Panc1 (cell line): ENCODE measurements at regions not wholly inside any gene's neighbourhood (a gene's known extent, or its start where the extent isn't known, plus 50 kb on each side); places are given as distances from the start of the nearest gene placed in this dataset.

Experiments
- ATAC-seq: fragments of 200-7000 bp; cut with Tn5 transposase; 2 replicates; pipeline ENCODE4 v1.9.1; 2020; ENCODE audit warnings: mild to moderate bottlenecking, moderate library complexity
- BruUV-seq: library from RNA; stranded (reverse); fragments of 400-500 nt; replicated peaks from 2 replicates; lab custom pipeline; 2021; lab: Mats Ljungman, UMichigan
- CTCF ChIA-PET: fragments of 300-600 bp; sonication (Branson Sonifier 250); formaldehyde crosslinking; loops from one replicate; lab custom pipeline; 2022; ENCODE audit warnings: antibody characterized with exemption; lab: Charles Lee
- POLR2A ChIA-PET: fragments of 300-600 bp; sonication (Branson Sonifier 250); formaldehyde crosslinking; loops from one replicate; lab custom pipeline; 2022; ENCODE audit warnings: antibody characterized with exemption; lab: Charles Lee
- DNase-seq: peaks from one replicate; pipeline ENCODE4 v3.0.0-alpha.2; 2010; ENCODE audit warnings: low read depth, low spot score
- H3K27ac ChIP-seq: 2 replicates; pipeline ENCODE4 v1.5.1; 2011; ENCODE audit warnings: mild to moderate bottlenecking, low read length, inconsistent platforms
- H3K27me3 ChIP-seq: fragments of 200-500 bp; sonication (Bioruptor generic); 2 replicates; pipeline ENCODE4 v1.6.0; 2014; ENCODE audit warnings: low read length, inconsistent platforms; ENCODE audit not compliant: control insufficient read depth, insufficient read depth
- H3K36me3 ChIP-seq: fragments of 200-500 bp; sonication (Bioruptor generic); 2 replicates; pipeline ENCODE4 v1.5.1; 2014; ENCODE audit warnings: inconsistent platforms, mild to moderate bottlenecking, low read length, moderate library complexity; ENCODE audit not compliant: control insufficient read depth, insufficient read depth
- H3K4me1 ChIP-seq: 2 replicates; pipeline ENCODE4 v1.5.1; 2011; ENCODE audit warnings: inconsistent platforms, mild to moderate bottlenecking, low read length, moderate library complexity; ENCODE audit not compliant: control insufficient read depth, insufficient read depth
- H3K4me3 ChIP-seq, 2 experiments: 2 replicates each; pipeline ENCODE4 v1.5.1; 2011 to 2012; ENCODE audit warnings: low read depth in 2 of 2, low read length in 2 of 2, mild to moderate bottlenecking in 2 of 2, inconsistent platforms in 1 of 2, moderate library complexity in 1 of 2
- H3K9me3 ChIP-seq: fragments of 200-500 bp; sonication (Bioruptor generic); 2 replicates; pipeline ENCODE4 v1.5.1; 2014; ENCODE audit warnings: low read depth, mild to moderate bottlenecking, inconsistent platforms, low read length, moderate library complexity; ENCODE audit not compliant: control insufficient read depth, insufficient read depth
- CTCF ChIP-seq: fragments of 450-650 bp; IDR thresholded peaks from 2 replicates; pipeline ENCODE4 v1.5.1; 2017; ENCODE audit warnings: mild to moderate bottlenecking
- POLR2AphosphoS5 ChIP-seq: IDR thresholded peaks from 2 replicates; pipeline ENCODE4 v1.6.1; 2012; ENCODE audit warnings: mild to moderate bottlenecking, low read depth, low read length, moderate library complexity
- REST ChIP-seq, 2 experiments: IDR thresholded peaks; 2 replicates each; pipeline ENCODE4 v1.6.1; 2011 to 2012; ENCODE audit warnings: low read depth in 2 of 2, control low read depth in 1 of 2, low read length in 1 of 2, mild to moderate bottlenecking in 1 of 2, moderate library complexity in 1 of 2; ENCODE audit not compliant: insufficient read depth in 1 of 2
- SIN3A ChIP-seq: IDR thresholded peaks from 2 replicates; pipeline ENCODE4 v1.6.1; 2012; ENCODE audit warnings: low read depth, mild to moderate bottlenecking, low read length, moderate library complexity, borderline replicate concordance; ENCODE audit not compliant: insufficient read depth
- TCF7L2 ChIP-seq: IDR thresholded peaks from 2 replicates; pipeline ENCODE4 v1.6.1; 2011; ENCODE audit warnings: mild to moderate bottlenecking, low read depth, low read length, inconsistent platforms
- in situ Hi-C: cut with HindIII; loops from 2 replicates; pipeline ENCODE4 v1.10.0; 2016; ENCODE audit warnings: low sequenced_read_pairs, low pct_unique_long_range_greater_than_20kb
- intact Hi-C: fragments of 100-400 bp; cut with micrococcal nuclease; formaldehyde crosslinking; loops from one replicate; pipeline ENCODE4 v1.10.0; 2022; ENCODE audit not compliant: unreplicated experiment

- Histone ChIP-seq H3K27ac (no peak overlapping the region), H3K27me3 (no peaks in the 10 kb centered on the region), H3K4me3 (no peak overlapping the region), H3K4me1 (no peaks in the 10 kb centered on the region), H3K36me3 (no peaks in the 10 kb centered on the region), H3K9me3 (no peaks in the 10 kb centered on the region)
- TF ChIP-seq CTCF (no peak), POLR2AphosphoS5 (no peak), SIN3A (no peak), REST (IDR thresholded peaks at IDR 0.05; ENCODE audit: insufficient read depth in 1 of 2, low read depth in 2 of 2, low read length in 1 of 2) (no peak), TCF7L2 (no peak)
- POLR2A ChIA-PET, result no interaction called here
- CTCF ChIA-PET, result interaction anchor here (0.6 kb wide), 1 partner anchor 162 kb away, joined by 9 read pairs; no protein-coding TSS in a partner anchor
- BruUV-seq, result no TSS peak
- DNase-seq (no peak), ATAC-seq (no peak)
- in situ Hi-C loops, result no loop called here
- intact Hi-C loops, result no loop called here
Observed at GRCh38 chr5:2399804-2400203, 351.7 kb downstream of the IRX2 start.

GRCh38 chr5:2399096-2399495 lies 352.4 kb downstream of the IRX2 start:
- ChIA-PET CTCF (no interaction called here), POLR2A (no interaction called here)
- BruUV-seq, result no TSS peak
- Histone ChIP-seq H3K36me3 (no peaks in the 10 kb centered on the region), H3K27ac (no peak overlapping the region), H3K4me1 (no peaks in the 10 kb centered on the region), H3K27me3 (no peaks in the 10 kb centered on the region), H3K4me3 (no peak overlapping the region), H3K9me3 (no peaks in the 10 kb centered on the region)
- DNase-seq (no peak), ATAC-seq (no peak)
- TF ChIP-seq REST (IDR thresholded peaks at IDR 0.05; ENCODE audit: insufficient read depth in 1 of 2, low read depth in 2 of 2, low read length in 1 of 2), result no peak
- TF ChIP-seq CTCF, result no peak
- TF ChIP-seq POLR2AphosphoS5, result no peak
- no peak for TF ChIP-seq SIN3A
- TF ChIP-seq TCF7L2, result no peak
- in situ Hi-C loops (no loop called here), intact Hi-C loops (no loop called here)
